Panc1 (cell line): ENCODE measurements at regions not wholly inside any gene's neighbourhood (a gene's known extent, or its start where the extent isn't known, plus 50 kb on each side); places are given as distances from the start of the nearest gene placed in this dataset.

ENCODE experiments used
- TCF7L2 ChIP-seq: IDR thresholded peaks from 2 replicates; pipeline ENCODE4 v1.6.1; 2011; ENCODE audit warnings: mild to moderate bottlenecking, low read depth, low read length, inconsistent platforms
- TF ChIP-seq, protein P1 (sequence below): fragments of 450-650 bp; IDR thresholded peaks from 2 replicates; pipeline ENCODE4 v1.5.1; 2017; ENCODE audit warnings: mild to moderate bottlenecking

DNA sequence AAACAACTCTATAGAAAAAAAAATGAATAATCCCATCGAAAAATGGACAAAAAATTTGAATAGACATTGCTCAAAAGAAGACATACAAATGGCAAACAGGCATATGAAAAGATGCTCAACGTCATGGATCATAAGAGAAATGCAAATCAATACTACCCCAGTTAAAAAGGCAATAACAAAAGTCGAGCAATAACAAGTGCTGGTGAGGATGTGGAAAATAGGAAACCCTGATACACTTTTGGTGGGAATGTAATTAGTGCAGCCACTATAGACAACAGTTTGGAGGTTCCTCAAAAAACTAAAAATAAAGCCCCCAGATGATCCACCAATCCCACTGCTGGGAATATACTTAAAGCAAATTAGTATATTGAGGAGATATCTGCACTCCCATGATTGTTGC, 701.5 kb downstream of the NUP35 start:
- TF ChIP-seq, protein P1, sequence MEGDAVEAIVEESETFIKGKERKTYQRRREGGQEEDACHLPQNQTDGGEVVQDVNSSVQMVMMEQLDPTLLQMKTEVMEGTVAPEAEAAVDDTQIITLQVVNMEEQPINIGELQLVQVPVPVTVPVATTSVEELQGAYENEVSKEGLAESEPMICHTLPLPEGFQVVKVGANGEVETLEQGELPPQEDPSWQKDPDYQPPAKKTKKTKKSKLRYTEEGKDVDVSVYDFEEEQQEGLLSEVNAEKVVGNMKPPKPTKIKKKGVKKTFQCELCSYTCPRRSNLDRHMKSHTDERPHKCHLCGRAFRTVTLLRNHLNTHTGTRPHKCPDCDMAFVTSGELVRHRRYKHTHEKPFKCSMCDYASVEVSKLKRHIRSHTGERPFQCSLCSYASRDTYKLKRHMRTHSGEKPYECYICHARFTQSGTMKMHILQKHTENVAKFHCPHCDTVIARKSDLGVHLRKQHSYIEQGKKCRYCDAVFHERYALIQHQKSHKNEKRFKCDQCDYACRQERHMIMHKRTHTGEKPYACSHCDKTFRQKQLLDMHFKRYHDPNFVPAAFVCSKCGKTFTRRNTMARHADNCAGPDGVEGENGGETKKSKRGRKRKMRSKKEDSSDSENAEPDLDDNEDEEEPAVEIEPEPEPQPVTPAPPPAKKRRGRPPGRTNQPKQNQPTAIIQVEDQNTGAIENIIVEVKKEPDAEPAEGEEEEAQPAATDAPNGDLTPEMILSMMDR: no peak
- no peak for TF ChIP-seq TCF7L2
